ENCODE measurements at regions not wholly inside any gene's neighbourhood (a gene's known extent, or its start where the extent isn't known, plus 50 kb on each side); places are given as distances from the start of the nearest gene placed in this dataset.

DNA sequence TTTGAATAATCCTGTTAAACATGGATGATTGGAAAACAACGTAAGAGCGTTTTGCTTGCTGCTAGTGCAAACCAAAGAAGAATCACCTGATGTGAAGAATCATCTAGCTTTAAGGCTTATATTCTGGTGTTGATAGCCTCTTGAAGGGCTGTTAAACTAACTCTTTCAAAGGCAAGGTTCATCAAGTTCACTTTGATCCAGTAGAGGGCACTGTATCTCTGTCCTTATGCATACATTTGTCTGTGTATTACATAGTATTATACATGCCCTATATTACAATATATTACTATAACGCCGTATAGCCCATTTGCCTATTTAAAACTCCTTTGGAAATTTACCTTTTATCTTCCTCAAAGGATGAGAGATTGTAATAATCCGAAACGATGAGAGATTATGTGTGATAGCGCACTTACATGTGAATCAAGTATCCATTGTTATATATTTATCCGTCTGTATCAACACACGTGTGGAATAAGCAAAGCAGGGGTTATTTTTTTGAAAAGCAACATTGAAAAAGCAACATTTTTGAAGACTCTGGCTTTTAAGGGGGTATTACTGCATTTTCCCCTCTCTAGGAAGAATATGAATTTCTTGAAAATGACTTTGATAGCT, 50.8 kb upstream of the NRN1 start:
- H3K27ac Mint-ChIP-seq = no peak overlapping the region
- H3K4me1 ChIP-seq (ENCODE audit: control insufficient read depth, insufficient read depth, low read length, poor library complexity, severe bottlenecking) = no peaks in the 10 kb centered on the region
- H3K36me3 ChIP-seq (ENCODE audit: control insufficient read depth, insufficient read depth, low read length) = no peaks in the 10 kb centered on the region
- no peaks in the 10 kb centered on the region for H3K4me1 Mint-ChIP-seq
- DNase-seq (peak in 2 of 3 donors; percentile 15 to 55), ATAC-seq (ENCODE audit: low read depth in 2 of 2) (no peak)
- H3K36me3 Mint-ChIP-seq = no peaks in the 10 kb centered on the region
- no peak overlapping the region for H3K27ac ChIP-seq (ENCODE audit: insufficient read depth, low read length, poor library complexity, severe bottlenecking)
- no peaks in the 10 kb centered on the region for H3K9me3 ChIP-seq (ENCODE audit: control insufficient read depth in 2 of 2, low read length in 2 of 2)
- H3K27me3 ChIP-seq (ENCODE audit: control insufficient read depth, insufficient read depth, low read length) = peaks cover 1% of the 10 kb centered on the region
- no peak overlapping the region for H3K4me3 ChIP-seq (ENCODE audit: low read depth, low read length)
- H3K9me3 Mint-ChIP-seq = peaks cover 0 to 3% (median 0%) of the 10 kb centered on the region in 7 donors
- peaks cover 16% of the 10 kb centered on the region for H3K27me3 Mint-ChIP-seq
- H3K4me3 Mint-ChIP-seq = no peak overlapping the region

Data from CD4-positive, CD25-positive, alpha-beta regulatory T cell (primary cell).